ENCODE measurements at regions not wholly inside any gene's neighbourhood (a gene's known extent, or its start where the extent isn't known, plus 50 kb on each side); places are given as distances from the start of the nearest gene placed in this dataset.
"Not testable (repeated sequence)": the region's sequence is repeated elsewhere in the genome, so short reads cannot be mapped to it uniquely, and the experiment has no call there.

- H3K9ac ChIP-seq (ENCODE audit: low read length); H2AFZ ChIP-seq (ENCODE audit: low read length); H3K36me3 ChIP-seq (replicated peaks; ENCODE audit: insufficient read depth, low read length); H3F3A ChIP-seq (ENCODE audit: insufficient read depth, low read length); H3K4me1 ChIP-seq (ENCODE audit: low read length); H4K20me1 ChIP-seq (ENCODE audit: insufficient read depth, low read length); H3K9me3 ChIP-seq (replicated peaks; ENCODE audit: insufficient read depth, low read length); H3K27ac ChIP-seq (ENCODE audit: low read length); H3K9me2 ChIP-seq (replicated peaks; ENCODE audit: insufficient read depth, low read length); H3K4me3 ChIP-seq (ENCODE audit: low read length); H3K4me2 ChIP-seq (ENCODE audit: low read depth, low read length); H3K79me2 ChIP-seq (ENCODE audit: low read length): not testable (repeated sequence)
- peak; percentile 14 for DNase-seq
- H3K27me3 ChIP-seq (replicated peaks; ENCODE audit: insufficient read depth, low read length): peaks cover 32% of the 10 kb centered on the region
- peak; percentile 69 for TF ChIP-seq CTCF (IDR thresholded peaks at IDR 0.05; ENCODE audit: low read length)
These were observed 174.4 kb downstream of the TBC1D2B start for GRCh38 chr15:77902921-77903760.

GRCh38 chr15:77901921-77902750 is 175.4 kb downstream of the TBC1D2B start:
- no peak overlapping the region for H2AFZ ChIP-seq (ENCODE audit: low read length)
- H3K9me3 ChIP-seq (replicated peaks; ENCODE audit: insufficient read depth, low read length): no peaks in the 10 kb centered on the region
- no peaks in the 10 kb centered on the region for H3K79me2 ChIP-seq (ENCODE audit: low read length)
- no peak overlapping the region for H3K27ac ChIP-seq (ENCODE audit: low read length)
- no peaks in the 10 kb centered on the region for H3F3A ChIP-seq (ENCODE audit: insufficient read depth, low read length)
- H3K27me3 ChIP-seq (replicated peaks; ENCODE audit: insufficient read depth, low read length): peaks cover 38% of the 10 kb centered on the region
- H4K20me1 ChIP-seq (ENCODE audit: insufficient read depth, low read length): no peaks in the 10 kb centered on the region
- H3K9ac ChIP-seq (ENCODE audit: low read length): no peak overlapping the region
- H3K36me3 ChIP-seq (replicated peaks; ENCODE audit: insufficient read depth, low read length): no peaks in the 10 kb centered on the region
- no peak overlapping the region for H3K4me2 ChIP-seq (ENCODE audit: low read depth, low read length)
- H3K4me1 ChIP-seq (ENCODE audit: low read length): no peaks in the 10 kb centered on the region
- no peak for DNase-seq
- no peaks in the 10 kb centered on the region for H3K9me2 ChIP-seq (replicated peaks; ENCODE audit: insufficient read depth, low read length)
- no peak overlapping the region for H3K4me3 ChIP-seq (ENCODE audit: low read length)
- no peak for TF ChIP-seq CTCF (IDR thresholded peaks at IDR 0.05; ENCODE audit: low read length)
- TF ChIP-seq EZH2 (optimal IDR thresholded peaks at IDR 0.05; ENCODE audit: low read depth, low read length): no peak
- no peak for TF ChIP-seq EZH2phosphoT487 (IDR thresholded peaks at IDR 0.05; ENCODE audit: low read length)

GRCh38 chr15:77901251-77901881 is 176.1 kb downstream of the TBC1D2B start:
- Histone ChIP-seq H3K79me2 (ENCODE audit: low read length) (no peaks in the 10 kb centered on the region), H3F3A (ENCODE audit: insufficient read depth, low read length) (no peaks in the 10 kb centered on the region), H3K9me2 (replicated peaks; ENCODE audit: insufficient read depth, low read length) (no peaks in the 10 kb centered on the region), H4K20me1 (ENCODE audit: insufficient read depth, low read length) (no peaks in the 10 kb centered on the region), H3K4me2 (ENCODE audit: low read depth, low read length) (no peak overlapping the region), H3K36me3 (replicated peaks; ENCODE audit: insufficient read depth, low read length) (no peaks in the 10 kb centered on the region), H3K9ac (ENCODE audit: low read length) (no peak overlapping the region), H2AFZ (ENCODE audit: low read length) (no peak overlapping the region), H3K9me3 (replicated peaks; ENCODE audit: insufficient read depth, low read length) (no peaks in the 10 kb centered on the region), H3K4me1 (ENCODE audit: low read length) (no peaks in the 10 kb centered on the region), H3K4me3 (ENCODE audit: low read length) (no peak overlapping the region), H3K27me3 (replicated peaks; ENCODE audit: insufficient read depth, low read length) (peaks cover 38% of the 10 kb centered on the region), H3K27ac (ENCODE audit: low read length) (no peak overlapping the region)
- DNase-seq: no peak
- no peak for TF ChIP-seq CTCF (IDR thresholded peaks at IDR 0.05; ENCODE audit: low read length)
- TF ChIP-seq EZH2 (optimal IDR thresholded peaks at IDR 0.05; ENCODE audit: low read depth, low read length): no peak
- no peak for TF ChIP-seq EZH2phosphoT487 (IDR thresholded peaks at IDR 0.05; ENCODE audit: low read length)

All from MM.1S (cell line).